ENCODE measurements at regions not wholly inside any gene's neighbourhood (a gene's known extent, or its start where the extent isn't known, plus 50 kb on each side); places are given as distances from the start of the nearest gene placed in this dataset.

DNA sequence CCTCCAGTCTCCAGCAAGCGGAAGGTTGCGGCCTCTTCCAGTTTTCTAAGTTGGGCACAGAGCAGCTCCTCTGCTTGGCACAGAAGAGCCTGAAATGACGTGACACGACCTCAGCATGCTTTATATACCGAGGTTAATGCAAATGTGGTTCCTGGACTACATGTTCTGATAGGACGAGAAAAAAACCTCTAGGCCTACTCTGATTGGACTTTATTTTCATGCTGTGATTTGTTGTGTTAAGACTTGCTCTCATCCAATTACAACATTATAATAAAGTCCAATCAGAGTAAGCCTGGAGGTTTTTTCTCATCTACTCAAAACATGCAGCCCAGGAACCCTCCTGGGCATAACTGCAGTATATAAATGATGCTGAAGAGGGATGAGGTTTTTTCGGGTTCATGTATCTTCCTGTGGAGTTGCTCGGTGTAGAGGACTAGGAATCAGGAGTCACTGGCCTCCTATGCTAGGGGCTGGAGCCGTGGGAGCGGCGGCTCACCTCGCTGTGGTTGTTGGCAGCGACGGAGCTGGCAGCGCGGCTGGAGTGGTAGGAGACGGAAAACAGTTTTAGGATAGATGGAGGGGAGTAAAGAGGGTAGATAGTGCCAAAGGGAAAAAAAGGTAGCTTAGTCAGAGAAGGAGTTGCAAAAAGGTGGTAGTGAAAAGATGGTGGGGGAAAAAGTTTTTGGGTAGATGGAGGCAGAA, 878.0 kb downstream of the KCNJ18 start:
- TF ChIP-seq, protein P1, sequence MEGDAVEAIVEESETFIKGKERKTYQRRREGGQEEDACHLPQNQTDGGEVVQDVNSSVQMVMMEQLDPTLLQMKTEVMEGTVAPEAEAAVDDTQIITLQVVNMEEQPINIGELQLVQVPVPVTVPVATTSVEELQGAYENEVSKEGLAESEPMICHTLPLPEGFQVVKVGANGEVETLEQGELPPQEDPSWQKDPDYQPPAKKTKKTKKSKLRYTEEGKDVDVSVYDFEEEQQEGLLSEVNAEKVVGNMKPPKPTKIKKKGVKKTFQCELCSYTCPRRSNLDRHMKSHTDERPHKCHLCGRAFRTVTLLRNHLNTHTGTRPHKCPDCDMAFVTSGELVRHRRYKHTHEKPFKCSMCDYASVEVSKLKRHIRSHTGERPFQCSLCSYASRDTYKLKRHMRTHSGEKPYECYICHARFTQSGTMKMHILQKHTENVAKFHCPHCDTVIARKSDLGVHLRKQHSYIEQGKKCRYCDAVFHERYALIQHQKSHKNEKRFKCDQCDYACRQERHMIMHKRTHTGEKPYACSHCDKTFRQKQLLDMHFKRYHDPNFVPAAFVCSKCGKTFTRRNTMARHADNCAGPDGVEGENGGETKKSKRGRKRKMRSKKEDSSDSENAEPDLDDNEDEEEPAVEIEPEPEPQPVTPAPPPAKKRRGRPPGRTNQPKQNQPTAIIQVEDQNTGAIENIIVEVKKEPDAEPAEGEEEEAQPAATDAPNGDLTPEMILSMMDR (IDR thresholded peaks at IDR 0.05): no peak
- TF ChIP-seq POLR2A (IDR thresholded peaks at IDR 0.05): no peak

All from esophagus squamous epithelium (tissue), 4 donors.